HPDE6-E6E7 (cell line): ENCODE measurements at regions not wholly inside any gene's neighbourhood (a gene's known extent, or its start where the extent isn't known, plus 50 kb on each side); places are given as distances from the start of the nearest gene placed in this dataset.

Experiments used
- DNase-seq: peaks from one replicate; pipeline ENCODE4 v3.0.0; 2011; ENCODE audit warnings: missing footprints; ENCODE audit errors: extremely low spot score

DNA sequence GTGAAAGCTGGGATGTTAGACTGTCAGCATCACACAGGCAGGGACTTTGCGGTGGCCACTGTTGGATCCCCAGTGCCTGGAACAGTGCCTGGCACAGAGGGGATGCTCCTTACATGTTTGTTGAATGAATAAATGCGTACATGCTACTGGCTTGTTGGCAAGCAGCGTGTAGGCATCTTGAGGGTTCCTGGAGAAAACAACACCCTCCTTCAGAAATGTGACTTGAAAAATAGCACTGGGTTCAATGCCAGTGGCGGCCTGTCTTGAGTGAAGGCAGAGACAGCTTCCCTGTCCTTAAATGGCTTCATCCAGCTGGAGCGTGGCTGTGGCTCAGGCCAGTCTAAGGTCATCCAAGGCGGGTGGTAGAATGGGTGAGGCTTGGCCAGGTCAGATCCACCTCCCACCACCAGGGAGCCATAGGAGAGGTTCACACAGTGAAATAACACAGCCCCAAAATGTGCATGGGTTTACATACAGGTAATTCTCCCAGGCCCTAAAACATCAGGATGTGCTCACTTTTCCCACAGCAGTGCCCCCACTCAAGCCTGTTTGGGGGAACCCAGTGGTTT is 171.4 kb downstream of the PHETA1 start:
- no peak for DNase-seq

GRCh38 chr12:111196532-111196931 is 172.4 kb downstream of the PHETA1 start:
- no peak for DNase-seq

DNA sequence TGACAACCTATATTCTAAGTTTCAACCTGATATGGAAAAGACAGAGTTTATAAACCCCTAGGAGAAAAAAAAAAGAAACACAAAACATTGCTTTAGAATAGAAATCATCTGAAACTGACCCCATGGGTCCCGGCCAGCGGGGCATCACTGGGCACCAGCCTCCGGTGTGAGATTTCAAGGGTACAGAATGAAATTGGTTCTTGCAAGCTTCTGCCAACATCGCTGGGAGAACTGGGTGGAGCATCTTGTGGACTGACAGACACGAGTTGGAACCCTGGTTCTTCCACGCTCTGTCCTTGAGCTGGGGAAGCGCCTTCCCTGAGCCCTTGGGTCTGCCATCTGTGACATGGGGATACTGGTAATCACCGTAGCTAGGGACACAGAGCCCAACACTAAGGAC is 173.6 kb downstream of the PHETA1 start:
- no peak for DNase-seq

GRCh38 chr12:111194703-111195051 is 174.2 kb downstream of the PHETA1 start:
- DNase-seq, result no peak

DNA sequence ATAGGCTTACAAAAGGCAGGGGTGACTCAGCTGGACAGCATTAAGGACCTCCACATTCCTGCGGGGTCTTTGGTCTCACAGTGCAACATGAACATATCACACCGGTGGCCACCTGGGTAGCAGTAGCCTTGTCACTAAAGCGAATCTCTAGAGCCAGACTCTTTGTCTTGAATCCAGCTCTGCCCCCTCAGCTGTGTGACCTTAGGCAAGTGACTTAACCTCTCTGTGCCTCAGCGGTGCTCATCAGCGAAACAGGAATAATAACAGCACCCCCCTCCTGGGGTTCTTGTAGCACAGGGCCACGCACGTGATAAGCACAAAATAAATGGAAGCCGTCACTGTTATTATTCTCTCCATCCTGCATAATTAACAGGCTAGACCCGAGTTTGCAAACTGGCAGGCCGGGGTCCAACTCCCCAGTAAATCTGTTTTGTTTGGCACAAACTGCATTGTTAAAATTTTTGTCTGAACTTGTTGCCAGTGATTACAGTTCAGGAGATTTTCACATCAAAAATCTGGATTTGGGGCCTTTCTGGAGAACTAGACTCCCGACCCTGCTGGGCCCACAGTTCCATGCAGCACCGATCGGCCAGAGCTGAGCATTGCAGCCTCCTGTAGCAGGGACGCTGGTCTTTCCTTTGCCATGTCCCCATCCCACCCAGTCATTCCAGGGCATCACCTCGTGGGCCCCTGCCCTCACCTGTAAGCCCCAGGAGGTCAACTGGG is 174.8 kb downstream of the PHETA1 start:
- no peak for DNase-seq

DNA sequence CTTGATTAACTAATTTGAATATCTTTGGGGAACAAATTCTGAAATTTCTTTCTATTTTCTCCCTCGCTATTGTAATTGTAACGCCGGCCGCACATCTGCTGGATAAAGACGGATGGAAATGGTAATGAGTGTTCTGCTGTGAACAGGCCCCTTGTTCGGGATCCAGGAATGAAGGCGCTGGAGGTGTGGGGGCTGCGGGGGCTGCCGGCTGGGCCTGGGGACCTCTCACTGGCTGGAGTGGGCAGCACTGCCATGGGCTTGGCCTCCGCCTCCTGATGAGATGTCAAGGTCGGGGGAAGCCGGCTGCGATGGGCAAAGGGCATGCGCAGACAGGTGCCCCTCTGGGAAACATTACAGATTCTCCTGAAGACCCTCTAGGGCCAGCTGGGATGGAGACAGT is 175.4 kb downstream of the PHETA1 start:
- DNase-seq, result no peak

GRCh38 chr12:111193067-111193466 is 175.8 kb downstream of the PHETA1 start:
- DNase-seq, result no peak

- no peak for DNase-seq
Observed at GRCh38 chr12:111192647-111193046, 176.2 kb downstream of the PHETA1 start.

DNA sequence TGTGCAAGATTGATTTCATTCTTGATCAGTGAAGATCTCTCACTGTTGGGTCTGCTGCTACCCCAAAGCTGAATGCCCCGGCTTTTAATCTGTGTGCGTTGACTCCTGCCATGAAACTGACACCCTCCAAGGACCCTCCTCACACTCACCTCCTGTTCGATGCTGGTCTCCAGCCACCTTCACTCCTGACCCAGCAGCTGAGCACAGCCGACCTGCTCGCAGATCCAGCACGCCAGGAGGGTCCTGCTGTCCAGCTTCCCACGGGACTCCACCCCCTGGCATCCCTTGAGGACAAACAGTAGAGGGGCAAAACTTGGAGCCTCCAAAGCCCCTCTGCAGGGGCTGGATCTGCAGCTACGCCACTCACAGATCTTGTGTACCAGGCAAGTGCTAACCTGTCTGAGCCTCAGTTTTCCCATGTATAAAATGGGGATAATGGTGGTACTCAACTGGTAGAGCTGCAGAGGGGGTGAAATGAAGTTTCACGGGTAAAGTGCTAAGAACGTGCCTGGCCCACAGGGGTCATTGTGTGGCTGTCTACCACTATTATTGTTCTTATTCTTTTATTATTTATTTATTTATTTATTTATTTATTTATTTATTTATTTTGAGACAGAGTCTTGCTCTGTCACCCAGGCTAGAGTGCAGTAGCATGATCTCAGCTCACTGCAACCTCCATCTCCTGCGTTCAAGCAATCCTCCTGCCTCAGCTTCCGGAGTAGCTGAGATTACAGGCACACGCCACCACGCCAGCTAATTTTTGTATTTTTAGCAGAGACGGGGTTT is 178.0 kb downstream of the PHETA1 start:
- no peak for DNase-seq

GRCh38 chr12:111189792-111190191 is 179.1 kb downstream of the PHETA1 start:
- DNase-seq, result no peak

- no peak for DNase-seq
Observed at GRCh38 chr12:111188436-111188835, 180.5 kb downstream of the PHETA1 start.

- DNase-seq, result no peak
Observed at GRCh38 chr12:111186347-111186746, 182.5 kb downstream of the PHETA1 start.

- DNase-seq, result no peak
Observed at GRCh38 chr12:111185889-111186227, 183.0 kb downstream of the PHETA1 start.

- DNase-seq, result no peak
Observed at GRCh38 chr12:111185206-111185888, 183.5 kb downstream of the PHETA1 start.

DNA sequence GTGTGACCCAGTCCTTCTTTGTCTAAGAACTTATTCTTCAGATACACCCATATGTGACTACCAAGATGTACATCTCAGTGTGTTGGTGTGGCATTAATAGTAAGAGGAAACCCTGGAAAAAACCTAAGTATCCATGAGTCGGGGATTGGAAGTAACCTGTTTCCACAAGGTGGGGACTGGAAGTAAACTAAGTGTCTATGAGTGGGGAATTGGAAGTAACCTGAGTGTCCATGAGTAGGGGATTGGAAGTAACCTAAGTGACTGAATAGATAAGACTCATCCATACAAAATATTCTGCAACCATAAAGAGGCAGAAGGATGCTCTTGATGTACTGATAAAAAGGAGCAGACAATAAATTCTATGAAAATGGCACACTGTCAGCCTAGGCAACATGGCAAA is 184.7 kb downstream of the PHETA1 start:
- no peak for DNase-seq

GRCh38 chr12:111183094-111183493 is 185.8 kb downstream of the PHETA1 start:
- DNase-seq, result no peak

DNA sequence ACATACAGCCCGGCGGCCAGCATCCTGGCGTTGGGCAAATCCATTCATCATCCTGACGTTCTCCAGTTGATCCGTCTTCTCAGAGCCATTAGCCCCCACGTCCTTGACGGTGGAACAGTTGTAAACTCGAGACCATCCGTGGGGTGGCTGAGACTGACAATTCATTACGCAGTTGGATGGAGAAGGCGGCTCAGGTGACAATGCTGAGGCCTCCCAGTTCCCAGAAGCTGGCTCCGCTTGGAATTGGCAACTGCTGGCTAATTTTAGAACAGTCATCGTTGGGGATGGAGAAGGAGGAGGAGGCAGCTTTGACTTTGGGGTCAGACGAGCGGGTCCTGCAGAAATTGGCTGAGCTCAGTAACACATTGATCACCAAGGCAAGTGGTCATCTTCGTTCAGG is 186.5 kb downstream of the PHETA1 start:
- no peak for DNase-seq

GRCh38 chr12:111181143-111181726 is 187.7 kb downstream of the PHETA1 start:
- no peak for DNase-seq

GRCh38 chr12:111180426-111181142 is 188.3 kb downstream of the PHETA1 start:
- DNase-seq, result no peak

DNA sequence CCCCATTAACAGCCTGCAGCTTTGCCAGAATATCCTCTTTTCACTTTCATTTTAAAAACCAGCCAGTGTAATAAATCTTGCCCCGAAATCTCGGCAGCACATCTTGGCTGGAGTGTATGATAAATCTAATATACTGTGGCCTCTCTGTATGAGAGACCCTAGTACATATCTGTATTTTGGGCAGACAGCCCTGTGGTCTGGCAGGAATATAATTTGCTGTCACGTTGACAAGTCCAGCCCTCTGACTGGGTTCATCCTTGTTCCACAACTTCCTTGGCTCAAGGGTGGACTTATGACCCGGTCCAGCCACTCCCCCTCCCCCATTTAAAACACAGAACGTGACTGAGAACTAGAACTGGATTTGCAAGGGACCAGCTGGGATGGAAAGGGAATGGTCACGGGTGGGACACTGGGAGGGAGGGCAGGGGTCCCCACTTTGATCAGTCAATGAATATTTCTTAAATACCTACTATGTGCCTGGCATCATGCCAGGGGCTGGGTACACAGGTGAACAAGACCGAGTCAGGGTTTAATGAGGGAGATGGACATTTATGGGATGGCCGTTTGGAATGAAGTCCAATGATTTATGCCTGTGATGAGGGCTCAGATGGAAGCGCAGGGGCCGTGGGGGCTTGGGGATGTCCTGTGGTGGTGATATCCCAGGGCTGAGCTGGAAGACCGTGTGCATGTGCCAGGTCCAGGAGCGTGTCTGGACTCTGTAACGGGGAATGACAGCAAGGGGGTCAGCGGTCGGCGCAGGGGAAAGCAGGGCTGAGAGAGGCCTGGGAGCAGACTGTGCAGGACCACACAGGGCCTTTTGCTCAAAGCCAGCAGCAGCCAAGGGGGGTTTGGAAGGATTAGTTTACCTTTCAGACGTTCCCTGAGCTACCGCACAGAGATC is 190.5 kb downstream of the PHETA1 start:
- DNase-seq, result no peak
